Panc1 (cell line): ENCODE measurements at regions not wholly inside any gene's neighbourhood (a gene's known extent, or its start where the extent isn't known, plus 50 kb on each side); places are given as distances from the start of the nearest gene placed in this dataset.

Source experiments
- ATAC-seq: fragments of 200-7000 bp; cut with Tn5 transposase; 2 replicates; pipeline ENCODE4 v1.9.1; 2020; ENCODE audit warnings: mild to moderate bottlenecking, moderate library complexity
- BruUV-seq: library from RNA; stranded (reverse); fragments of 400-500 nt; replicated peaks from 2 replicates; lab custom pipeline; 2021; lab: Mats Ljungman, UMichigan
- CTCF ChIA-PET: fragments of 300-600 bp; sonication (Branson Sonifier 250); formaldehyde crosslinking; loops from one replicate; lab custom pipeline; 2022; ENCODE audit warnings: antibody characterized with exemption; lab: Charles Lee
- POLR2A ChIA-PET: fragments of 300-600 bp; sonication (Branson Sonifier 250); formaldehyde crosslinking; loops from one replicate; lab custom pipeline; 2022; ENCODE audit warnings: antibody characterized with exemption; lab: Charles Lee
- DNase-seq: peaks from one replicate; pipeline ENCODE4 v3.0.0-alpha.2; 2010; ENCODE audit warnings: low read depth, low spot score
- H3K27ac ChIP-seq: 2 replicates; pipeline ENCODE4 v1.5.1; 2011; ENCODE audit warnings: mild to moderate bottlenecking, low read length, inconsistent platforms
- H3K27me3 ChIP-seq: fragments of 200-500 bp; sonication (Bioruptor generic); 2 replicates; pipeline ENCODE4 v1.6.0; 2014; ENCODE audit warnings: low read length, inconsistent platforms; ENCODE audit not compliant: control insufficient read depth, insufficient read depth
- H3K36me3 ChIP-seq: fragments of 200-500 bp; sonication (Bioruptor generic); 2 replicates; pipeline ENCODE4 v1.5.1; 2014; ENCODE audit warnings: inconsistent platforms, mild to moderate bottlenecking, low read length, moderate library complexity; ENCODE audit not compliant: control insufficient read depth, insufficient read depth
- H3K4me1 ChIP-seq: 2 replicates; pipeline ENCODE4 v1.5.1; 2011; ENCODE audit warnings: inconsistent platforms, mild to moderate bottlenecking, low read length, moderate library complexity; ENCODE audit not compliant: control insufficient read depth, insufficient read depth
- H3K4me3 ChIP-seq, 2 experiments: 2 replicates each; pipeline ENCODE4 v1.5.1; 2011 to 2012; ENCODE audit warnings: low read depth in 2 of 2, low read length in 2 of 2, mild to moderate bottlenecking in 2 of 2, inconsistent platforms in 1 of 2, moderate library complexity in 1 of 2
- H3K9me3 ChIP-seq: fragments of 200-500 bp; sonication (Bioruptor generic); 2 replicates; pipeline ENCODE4 v1.5.1; 2014; ENCODE audit warnings: low read depth, mild to moderate bottlenecking, inconsistent platforms, low read length, moderate library complexity; ENCODE audit not compliant: control insufficient read depth, insufficient read depth
- CTCF ChIP-seq: fragments of 450-650 bp; IDR thresholded peaks from 2 replicates; pipeline ENCODE4 v1.5.1; 2017; ENCODE audit warnings: mild to moderate bottlenecking
- REST ChIP-seq, 2 experiments: IDR thresholded peaks; 2 replicates each; pipeline ENCODE4 v1.6.1; 2011 to 2012; ENCODE audit warnings: low read depth in 2 of 2, control low read depth in 1 of 2, low read length in 1 of 2, mild to moderate bottlenecking in 1 of 2, moderate library complexity in 1 of 2; ENCODE audit not compliant: insufficient read depth in 1 of 2
- SIN3A ChIP-seq: IDR thresholded peaks from 2 replicates; pipeline ENCODE4 v1.6.1; 2012; ENCODE audit warnings: low read depth, mild to moderate bottlenecking, low read length, moderate library complexity, borderline replicate concordance; ENCODE audit not compliant: insufficient read depth
- TCF7L2 ChIP-seq: IDR thresholded peaks from 2 replicates; pipeline ENCODE4 v1.6.1; 2011; ENCODE audit warnings: mild to moderate bottlenecking, low read depth, low read length, inconsistent platforms
- in situ Hi-C: cut with HindIII; loops from 2 replicates; pipeline ENCODE4 v1.10.0; 2016; ENCODE audit warnings: low sequenced_read_pairs, low pct_unique_long_range_greater_than_20kb
- intact Hi-C: fragments of 100-400 bp; cut with micrococcal nuclease; formaldehyde crosslinking; loops from one replicate; pipeline ENCODE4 v1.10.0; 2022; ENCODE audit not compliant: unreplicated experiment

- H3K9me3 ChIP-seq = no peaks in the 10 kb centered on the region
- DNase-seq (no peak), ATAC-seq (no peak)
- in situ Hi-C loops (no loop called here), intact Hi-C loops (no loop called here)
- H3K27ac ChIP-seq = no peak overlapping the region
- BruUV-seq = no TSS peak
- H3K27me3 ChIP-seq = no peaks in the 10 kb centered on the region
- no peak overlapping the region for H3K4me3 ChIP-seq
- CTCF ChIA-PET = no interaction called here
- no peaks in the 10 kb centered on the region for H3K36me3 ChIP-seq
- TF ChIP-seq REST (IDR thresholded peaks at IDR 0.05; ENCODE audit: insufficient read depth in 1 of 2, low read depth in 2 of 2, low read length in 1 of 2) (no peak), CTCF (no peak), TCF7L2 (no peak), SIN3A (no peak)
- POLR2A ChIA-PET = no interaction called here
- H3K4me1 ChIP-seq = no peaks in the 10 kb centered on the region
These were observed 404.9 kb upstream of the MBL2 start for GRCh38 chr10:53177468-53177867.

GRCh38 chr10:53166325-53166724 is 393.7 kb upstream of the MBL2 start:
- Histone ChIP-seq H3K4me3 (no peak overlapping the region), H3K4me1 (no peaks in the 10 kb centered on the region), H3K9me3 (no peaks in the 10 kb centered on the region; the same call in 1 of the 2 replicates), H3K27ac (no peak overlapping the region), H3K27me3 (no peaks in the 10 kb centered on the region), H3K36me3 (no peaks in the 10 kb centered on the region)
- ChIA-PET POLR2A (no interaction called here), CTCF (no interaction called here)
- no TSS peak for BruUV-seq
- DNase-seq = no peak
- intact Hi-C loops (no loop called here), in situ Hi-C loops (no loop called here)
- no peak for TF ChIP-seq REST (IDR thresholded peaks at IDR 0.05; ENCODE audit: insufficient read depth in 1 of 2, low read depth in 2 of 2, low read length in 1 of 2)
- TF ChIP-seq TCF7L2 = no peak
- no peak for ATAC-seq
